Thyroid gland (tissue), 4 donors: ENCODE measurements at regions not wholly inside any gene's neighbourhood (a gene's known extent, or its start where the extent isn't known, plus 50 kb on each side); places are given as distances from the start of the nearest gene placed in this dataset.

Experiments used
- DNase-seq, 2 donors: peaks; one replicate each; pipeline ENCODE4 v3.0.0-alpha.2; 2019
- H3K27ac ChIP-seq, 3 donors: fragments of 200-600 bp; sonication (generic); 1 replicate in 2 of 3; 2 replicates in 1 of 3; pipeline ENCODE4 v1.5.1; 2016 to 2019; ENCODE audit warnings: mild to moderate bottlenecking in 1 of 3, moderate library complexity in 1 of 3
- H3K27me3 ChIP-seq: fragments of 200-600 bp; sonication (generic); one replicate; pipeline ENCODE4 v1.5.1; 2019
- H3K36me3 ChIP-seq, 2 donors: fragments of 200-600 bp; sonication (generic); one replicate each; pipeline ENCODE4 v1.5.1; 2016 to 2019
- H3K4me1 ChIP-seq, 2 donors: fragments of 200-600 bp; sonication (generic); one replicate each; pipeline ENCODE4 v1.5.1; 2017 to 2019
- H3K4me3 ChIP-seq, 3 donors: fragments of 200-600 bp; sonication (generic); replicated peaks in 1 of 3; 1 replicate in 2 of 3; 2 replicates in 1 of 3; pipeline ENCODE4 v1.5.1; 2016; ENCODE audit warnings: mild to moderate bottlenecking in 1 of 3
- H3K9me3 ChIP-seq: fragments of 200-600 bp; sonication (generic); one replicate; pipeline ENCODE4 v1.5.1; 2017
- POLR2A ChIP-seq, 2 donors: fragments of 450-650 bp; IDR thresholded peaks; one replicate each; pipeline ENCODE4 v1.6.1; 2017; ENCODE audit warnings: antibody characterized with exemption in 2 of 2, mild to moderate bottlenecking in 2 of 2, moderate library complexity in 1 of 2
- WGBS, 2 donors: methylation state at CpG; one replicate each; pipeline ENCODE4 v1.1.5; 2017; 5-methylcytosine and 5-hydroxymethylcytosine counted together
- intact Hi-C: fragments of 100-400 bp; cut with DNase I; formaldehyde crosslinking; loops from one replicate; pipeline ENCODE4 v1.15.1; 2023
- TF ChIP-seq, protein P1 (sequence below), 6 experiments: fragments of 200-600 bp in 3 of 6; fragments of 450-650 bp in 3 of 6; sonication (generic) in 3 of 6; IDR thresholded peaks; one replicate each; pipeline ENCODE4 v1.5.1; 2016 to 2019; ENCODE audit warnings: antibody characterized with exemption in 6 of 6, mild to moderate bottlenecking in 2 of 6, inconsistent platforms in 1 of 6, moderate library complexity in 1 of 6

DNA sequence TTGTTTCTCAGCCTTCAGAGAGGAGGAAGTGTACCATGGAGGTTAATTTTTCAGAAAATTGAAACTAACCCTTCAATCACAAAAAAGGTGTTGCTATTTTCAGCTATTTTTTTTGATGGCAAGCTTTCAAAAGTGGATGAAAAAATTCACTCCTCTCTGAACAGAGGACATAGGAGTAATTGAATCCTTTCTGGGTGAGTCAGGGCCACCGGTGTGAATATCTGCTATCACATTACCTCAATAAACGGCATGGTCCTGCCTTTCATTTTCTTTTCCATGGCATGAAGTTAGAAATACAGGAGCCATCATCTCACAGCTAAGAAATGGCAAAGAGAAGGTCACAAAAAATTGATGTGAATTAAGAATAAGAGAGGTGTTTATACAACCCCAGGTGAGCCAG lies 90.2 kb upstream of the CCDC112 start:
- TF ChIP-seq, protein P1, sequence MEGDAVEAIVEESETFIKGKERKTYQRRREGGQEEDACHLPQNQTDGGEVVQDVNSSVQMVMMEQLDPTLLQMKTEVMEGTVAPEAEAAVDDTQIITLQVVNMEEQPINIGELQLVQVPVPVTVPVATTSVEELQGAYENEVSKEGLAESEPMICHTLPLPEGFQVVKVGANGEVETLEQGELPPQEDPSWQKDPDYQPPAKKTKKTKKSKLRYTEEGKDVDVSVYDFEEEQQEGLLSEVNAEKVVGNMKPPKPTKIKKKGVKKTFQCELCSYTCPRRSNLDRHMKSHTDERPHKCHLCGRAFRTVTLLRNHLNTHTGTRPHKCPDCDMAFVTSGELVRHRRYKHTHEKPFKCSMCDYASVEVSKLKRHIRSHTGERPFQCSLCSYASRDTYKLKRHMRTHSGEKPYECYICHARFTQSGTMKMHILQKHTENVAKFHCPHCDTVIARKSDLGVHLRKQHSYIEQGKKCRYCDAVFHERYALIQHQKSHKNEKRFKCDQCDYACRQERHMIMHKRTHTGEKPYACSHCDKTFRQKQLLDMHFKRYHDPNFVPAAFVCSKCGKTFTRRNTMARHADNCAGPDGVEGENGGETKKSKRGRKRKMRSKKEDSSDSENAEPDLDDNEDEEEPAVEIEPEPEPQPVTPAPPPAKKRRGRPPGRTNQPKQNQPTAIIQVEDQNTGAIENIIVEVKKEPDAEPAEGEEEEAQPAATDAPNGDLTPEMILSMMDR (IDR thresholded peaks at IDR 0.05), result no peak
- TF ChIP-seq POLR2A (IDR thresholded peaks at IDR 0.05), result no peak
- Histone ChIP-seq H3K27me3 (no peaks in the 10 kb centered on the region), H3K36me3 (no peaks in the 10 kb centered on the region), H3K9me3 (no peaks in the 10 kb centered on the region), H3K4me1 (no peaks in the 10 kb centered on the region), H3K27ac (no peak overlapping the region), H3K4me3 (no peak overlapping the region)
- intact Hi-C loops, result no loop called here
- 96 to 97% methylated on average over 2 of the region's 2 CpGs for WGBS, 2 donors
- DNase-seq, result no peak

GRCh38 chr5:115384587-115385375 lies 88.3 kb upstream of the CCDC112 start:
- intact Hi-C loops, result no loop called here
- no peak overlapping the region for H3K27ac ChIP-seq
- DNase-seq, result no peak
- H3K4me1 ChIP-seq, result no peaks in the 10 kb centered on the region
- no peaks in the 10 kb centered on the region for H3K36me3 ChIP-seq
- WGBS, 2 donors, result 31 to 72% methylated on average over 1 of the region's 1 CpG
- TF ChIP-seq, protein P1 (IDR thresholded peaks at IDR 0.05), result no peak
- no peak for TF ChIP-seq POLR2A (IDR thresholded peaks at IDR 0.05)
- no peaks in the 10 kb centered on the region for H3K27me3 ChIP-seq
- no peak overlapping the region for H3K4me3 ChIP-seq
- H3K9me3 ChIP-seq, result no peaks in the 10 kb centered on the region

DNA sequence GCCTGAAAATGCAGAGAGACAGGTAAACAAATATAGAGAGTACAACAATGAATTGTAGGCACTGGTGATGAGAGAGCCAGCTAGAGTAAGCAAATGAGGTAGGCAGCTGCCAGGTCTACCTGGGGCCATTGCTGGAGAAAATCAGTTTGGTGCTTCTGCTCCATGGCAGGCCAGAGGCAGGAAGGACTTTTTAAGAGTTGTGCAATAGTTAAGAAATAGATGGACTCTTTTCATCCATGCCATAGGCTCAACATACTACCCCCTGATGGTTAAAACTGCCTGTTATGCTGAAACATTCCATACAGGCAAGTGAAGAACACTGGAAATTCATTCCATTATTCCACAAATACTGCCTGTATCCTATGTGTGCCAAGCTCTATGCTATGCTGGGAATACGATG lies 86.5 kb upstream of the CCDC112 start:
- no peaks in the 10 kb centered on the region for H3K36me3 ChIP-seq
- H3K27ac ChIP-seq, result no peak overlapping the region
- no peaks in the 10 kb centered on the region for H3K4me1 ChIP-seq
- no peaks in the 10 kb centered on the region for H3K27me3 ChIP-seq
- 88 to 97% methylated on average over 1 of the region's 1 CpG for WGBS, 2 donors
- intact Hi-C loops, result no loop called here
- DNase-seq, result no peak
- no peak overlapping the region for H3K4me3 ChIP-seq
- H3K9me3 ChIP-seq, result no peaks in the 10 kb centered on the region
- TF ChIP-seq, protein P1 (IDR thresholded peaks at IDR 0.05), result no peak
- no peak for TF ChIP-seq POLR2A (IDR thresholded peaks at IDR 0.05)

GRCh38 chr5:115381911-115382662 lies 85.6 kb upstream of the CCDC112 start:
- DNase-seq, result no peak
- Histone ChIP-seq H3K27ac (no peak overlapping the region), H3K36me3 (no peaks in the 10 kb centered on the region), H3K4me3 (no peak overlapping the region), H3K9me3 (no peaks in the 10 kb centered on the region), H3K4me1 (no peaks in the 10 kb centered on the region), H3K27me3 (no peaks in the 10 kb centered on the region)
- WGBS, 2 donors, result 61 to 85% methylated on average over 4 of the region's 4 CpGs
- TF ChIP-seq, protein P1 (IDR thresholded peaks at IDR 0.05), result no peak
- TF ChIP-seq POLR2A (IDR thresholded peaks at IDR 0.05), result no peak
- intact Hi-C loops, result no loop called here
